Astrocyte (in vitro differentiated cells and primary cell): ENCODE measurements at regions not wholly inside any gene's neighbourhood (a gene's known extent, or its start where the extent isn't known, plus 50 kb on each side); places are given as distances from the start of the nearest gene placed in this dataset.

Experiments used
- CTCF ChIP-seq: IDR thresholded peaks from 2 replicates; pipeline ENCODE4 v1.5.1; 2011; ENCODE audit warnings: low read depth, mild to moderate bottlenecking, inconsistent platforms, low read length, moderate library complexity; ENCODE audit not compliant: insufficient read depth
- EZH2 ChIP-seq: IDR thresholded peaks from 2 replicates; pipeline ENCODE4 v1.6.1; 2012; ENCODE audit warnings: mild to moderate bottlenecking, low read length, inconsistent platforms; ENCODE audit not compliant: insufficient read depth

GRCh38 chrX:25544641-25545040 is 528.9 kb upstream of the ARX start:
- TF ChIP-seq CTCF (no peak), EZH2 (no peak)
